H1 (cell line): ENCODE measurements at regions not wholly inside any gene's neighbourhood (a gene's known extent, or its start where the extent isn't known, plus 50 kb on each side); places are given as distances from the start of the nearest gene placed in this dataset.

Source experiments
- CTCF ChIA-PET: fragments of 300-600 bp; sonication (Branson Sonifier 250); formaldehyde crosslinking; loops from one replicate; lab custom pipeline; 2021; ENCODE audit not compliant: partially characterized antibody; lab: Charles Lee
- POLR2A ChIA-PET: fragments of 300-600 bp; sonication (Branson Sonifier 250); formaldehyde crosslinking; loops from one replicate; lab custom pipeline; 2021; ENCODE audit warnings: inconsistent platforms; ENCODE audit not compliant: partially characterized antibody; lab: Charles Lee
- DNase-seq, 2 experiments: peaks; one replicate each; pipeline versions ENCODE4 v3.0.0 to v3.0.0-alpha.2; 2010 to 2022; ENCODE audit warnings: low spot score in 2 of 2, low read depth in 1 of 2, mixed read lengths in 1 of 2
- FAIRE-seq: peaks from 2 replicates; lab custom pipeline; 2011; peaks lifted over from hg19 to GRCh38; lab: Jason Lieb, UNC
- H2AFZ ChIP-seq: 2 replicates; pipeline ENCODE4 v1.8.1; 2012; ENCODE audit warnings: low read length, inconsistent platforms
- H2AK5ac ChIP-seq: 2 replicates; pipeline ENCODE4 v1.6.1; 2013; ENCODE audit warnings: low read depth, low read length
- H2BK120ac ChIP-seq: replicated peaks from 2 replicates; pipeline ENCODE3; 2013; ENCODE audit warnings: low read depth, low read length, inconsistent platforms
- H2BK12ac ChIP-seq: 2 replicates; pipeline ENCODE4 v1.6.1; 2013; ENCODE audit warnings: low read depth, low read length
- H2BK15ac ChIP-seq: 2 replicates; pipeline ENCODE4 v1.6.1; 2013; ENCODE audit warnings: low read length
- H2BK20ac ChIP-seq: 2 replicates; pipeline ENCODE4 v1.6.1; 2013; ENCODE audit warnings: low read length
- H2BK5ac ChIP-seq: 2 replicates; pipeline ENCODE4 v1.6.1; 2013; ENCODE audit warnings: low read depth, low read length
- H3K14ac ChIP-seq: 2 replicates; pipeline ENCODE4 v1.6.1; 2013; ENCODE audit warnings: inconsistent platforms; ENCODE audit not compliant: insufficient read length
- H3K18ac ChIP-seq: 2 replicates; pipeline ENCODE4 v1.6.1; 2013; ENCODE audit warnings: low read length; ENCODE audit errors: extremely low read depth
- H3K23ac ChIP-seq: 2 replicates; pipeline ENCODE4 v1.6.1; 2013; ENCODE audit warnings: inconsistent platforms; ENCODE audit not compliant: insufficient read length
- H3K23me2 ChIP-seq: 2 replicates; pipeline ENCODE4 v1.6.1; 2013; ENCODE audit warnings: low read depth, low read length
- H3K27ac ChIP-seq: 2 replicates; pipeline ENCODE4 v1.6.1; 2011; ENCODE audit warnings: low read depth, low read length, inconsistent platforms
- H3K27me3 ChIP-seq, 4 experiments: replicated peaks in 1 of 4; 1 replicate in 1 of 4; 2 replicates in 3 of 4; pipeline versions ENCODE4 v1.6.1 to v1.8.1; 2011 to 2013; ENCODE audit warnings: low read length in 3 of 4, mild to moderate bottlenecking in 3 of 4, inconsistent platforms in 2 of 4, mixed read lengths in 2 of 4, moderate library complexity in 1 of 4; ENCODE audit not compliant: control insufficient read depth in 3 of 4, insufficient read depth in 3 of 4; ENCODE audit errors: extremely low read depth in 1 of 4
- H3K36me3 ChIP-seq, 4 experiments: 2 replicates each; pipeline versions ENCODE4 v1.6.1 to v1.8.1; 2011 to 2013; ENCODE audit warnings: mild to moderate bottlenecking in 4 of 4, low read length in 3 of 4, moderate library complexity in 2 of 4, control low read depth in 1 of 4, inconsistent platforms in 1 of 4; ENCODE audit not compliant: insufficient read depth in 4 of 4, control insufficient read depth in 2 of 4
- H3K4ac ChIP-seq: replicated peaks from 2 replicates; pipeline ENCODE3; 2013; ENCODE audit warnings: low read length, low read depth, mixed read lengths, inconsistent platforms; ENCODE audit not compliant: insufficient read length
- H3K4me1 ChIP-seq, 4 experiments: replicated peaks in 1 of 4; 1 replicate in 1 of 4; 2 replicates in 3 of 4; pipeline versions ENCODE4 v1.6.1 to v1.8.1; 2011 to 2013; ENCODE audit warnings: low read length in 3 of 4, inconsistent platforms in 2 of 4, mixed read lengths in 1 of 4; ENCODE audit not compliant: insufficient read depth in 4 of 4, control insufficient read depth in 3 of 4
- H3K4me2 ChIP-seq, 2 experiments: 2 replicates each; pipeline versions ENCODE4 v1.6.1 to v1.8.1; 2011 to 2013; ENCODE audit warnings: low read depth in 2 of 2, low read length in 2 of 2, control low read depth in 1 of 2, inconsistent platforms in 1 of 2, mild to moderate bottlenecking in 1 of 2; ENCODE audit not compliant: insufficient read depth in 1 of 2
- H3K4me3 ChIP-seq, 4 experiments: fragments of 200-600, 300-600 bp in 1 of 4; sonication (generic), shearing (Covaris generic), sonication (Bioruptor Twin) in 1 of 4; 2 replicates each; pipeline versions ENCODE4 v1.5.1 to v1.8.1; 2011 to 2016; ENCODE audit warnings: low read length in 4 of 4, low read depth in 3 of 4, control low read depth in 2 of 4, inconsistent platforms in 2 of 4, mild to moderate bottlenecking in 2 of 4, mixed read lengths in 1 of 4, moderate library complexity in 1 of 4; ENCODE audit not compliant: insufficient read depth in 2 of 4; ENCODE audit errors: extremely low read depth in 1 of 4
- H3K56ac ChIP-seq: replicated peaks from 2 replicates; pipeline ENCODE3; 2013; ENCODE audit warnings: low read depth, mild to moderate bottlenecking, mixed read lengths, low read length, inconsistent platforms; ENCODE audit not compliant: insufficient read length
- H3K79me1 ChIP-seq: 2 replicates; pipeline ENCODE4 v1.6.1; 2013; ENCODE audit warnings: low read depth, low read length, control low read depth
- H3K79me2 ChIP-seq, 2 experiments: 2 replicates each; pipeline versions ENCODE4 v1.6.1 to v1.8.1; 2012 to 2013; ENCODE audit warnings: low read length in 2 of 2, mild to moderate bottlenecking in 2 of 2, inconsistent platforms in 1 of 2; ENCODE audit not compliant: insufficient read depth in 2 of 2, control insufficient read depth in 1 of 2
- H3K9ac ChIP-seq, 4 experiments: replicated peaks in 1 of 4; 1 replicate in 1 of 4; 2 replicates in 3 of 4; pipeline versions ENCODE4 v1.6.1 to v1.8.1; 2011 to 2013; ENCODE audit warnings: low read depth in 3 of 4, low read length in 3 of 4, control low read depth in 2 of 4, mild to moderate bottlenecking in 2 of 4, moderate library complexity in 2 of 4, inconsistent platforms in 1 of 4; ENCODE audit errors: extremely low read depth in 1 of 4
- H3K9me3 ChIP-seq, 2 experiments: 2 replicates each; pipeline versions ENCODE4 v1.6.1 to v1.8.1; 2012 to 2013; ENCODE audit warnings: mild to moderate bottlenecking in 2 of 2, moderate library complexity in 2 of 2, control low read depth in 1 of 2, inconsistent platforms in 1 of 2, low read depth in 1 of 2, low read length in 1 of 2, mixed read lengths in 1 of 2; ENCODE audit not compliant: insufficient read depth in 2 of 2
- H4K20me1 ChIP-seq, 2 experiments: replicated peaks in 1 of 2; 2 replicates each; pipeline versions ENCODE3 to v1.8.1; 2011 to 2013; ENCODE audit warnings: inconsistent platforms in 2 of 2, low read length in 2 of 2, mild to moderate bottlenecking in 1 of 2; ENCODE audit not compliant: insufficient read depth in 2 of 2, control insufficient read depth in 1 of 2
- H4K5ac ChIP-seq: 2 replicates; pipeline ENCODE4 v1.6.1; 2013; ENCODE audit warnings: low read length, low read depth, mixed read lengths, inconsistent platforms; ENCODE audit not compliant: insufficient read length
- H4K8ac ChIP-seq: 2 replicates; pipeline ENCODE4 v1.8.0; 2013; ENCODE audit warnings: mild to moderate bottlenecking, moderate library complexity, low read length, inconsistent platforms; ENCODE audit not compliant: insufficient read depth; ENCODE audit errors: extremely low read depth
- H4K91ac ChIP-seq: replicated peaks from 2 replicates; pipeline ENCODE3; 2013; ENCODE audit warnings: low read length, mixed read lengths, inconsistent platforms; ENCODE audit not compliant: insufficient read length
- BCL11A ChIP-seq, 2 experiments: IDR thresholded peaks; one replicate each; pipeline ENCODE4 v1.6.1; 2011; ENCODE audit warnings: low read depth in 2 of 2, low read length in 2 of 2, mild to moderate bottlenecking in 2 of 2
- GTF2F1 ChIP-seq: IDR thresholded peaks from 2 replicates; pipeline ENCODE4 v1.6.1; 2012; ENCODE audit warnings: low read depth, low read length, improper control_type of control experiment, borderline replicate concordance
- HDAC6 ChIP-seq: IDR thresholded peaks from one replicate; pipeline ENCODE4 v1.7.1; 2012; ENCODE audit warnings: low read depth, mild to moderate bottlenecking, inconsistent platforms, low read length, moderate library complexity
- PHF8 ChIP-seq: fragments of 200-600 bp; sonication (generic); conservative IDR thresholded peaks from 2 replicates; pipeline ENCODE4 v1.7.1; 2012; ENCODE audit warnings: low read depth, mild to moderate bottlenecking, inconsistent platforms, low read length, moderate library complexity
- WGBS, 2 experiments: shearing (Covaris generic) in 1 of 2; methylation state at CpG; one replicate each; pipeline versions ENCODE4 v1.1.6 to v1.1.7; 2013 to 2015; ENCODE audit warnings: low lambda C conversion rate in 2 of 2, mixed read lengths in 2 of 2, inconsistent platforms in 1 of 2, low coverage in 1 of 2, missing lambda C conversion rate in 1 of 2; ENCODE audit not compliant: insufficient replicate concordance in 2 of 2, insufficient coverage in 1 of 2, insufficient read length in 1 of 2; ENCODE audit errors: extremely low coverage in 1 of 2, missing lambda C conversion rate in 1 of 2; 5-methylcytosine and 5-hydroxymethylcytosine counted together

GRCh38 chr10:6871128-6871527, 291.1 kb upstream of the PRKCQ start:
- no peak overlapping the region for H2AFZ ChIP-seq
- H3K14ac ChIP-seq, result no peak overlapping the region
- FAIRE-seq, result no peak
- H3K4ac ChIP-seq, result no peak overlapping the region
- no peak overlapping the region for H3K27ac ChIP-seq
- H3K9ac ChIP-seq, result no peak overlapping the region
- no peak overlapping the region for H4K91ac ChIP-seq
- H3K36me3 ChIP-seq, result no peaks in the 10 kb centered on the region
- no peak overlapping the region for H2BK5ac ChIP-seq
- no peak for TF ChIP-seq GTF2F1
- no peak for TF ChIP-seq PHF8
- no peak for TF ChIP-seq HDAC6
- no peak for TF ChIP-seq BCL11A (IDR thresholded peaks at IDR 0.05; ENCODE audit: low read depth in 2 of 2, low read length in 2 of 2)
- TF ChIP-seq, all 59 proteins: peak for 0
- H3K79me2 ChIP-seq, result no peaks in the 10 kb centered on the region
- H3K79me1 ChIP-seq, result no peaks in the 10 kb centered on the region
- no peak overlapping the region for H2AK5ac ChIP-seq
- no peak overlapping the region for H2BK120ac ChIP-seq
- H3K9me3 ChIP-seq, result no peaks in the 10 kb centered on the region
- no peak overlapping the region for H2BK12ac ChIP-seq
- H3K23me2 ChIP-seq, result no peaks in the 10 kb centered on the region; the same call in 1 of the 2 replicates
- H2BK20ac ChIP-seq, result no peak overlapping the region
- ChIA-PET POLR2A (no interaction called here), CTCF (interaction anchor here (1.1 kb wide), 1 partner anchor 9 kb away, joined by 3 read pairs; no protein-coding TSS in a partner anchor)
- no peak overlapping the region for H4K5ac ChIP-seq
- 96% methylated on average over 10 of the region's 10 CpGs; no CpG with 5 or more reads in 1 of the 2 experiments for WGBS, 2 experiments
- no peak overlapping the region for H3K4me3 ChIP-seq
- no peak for DNase-seq
- H4K20me1 ChIP-seq, result no peaks in the 10 kb centered on the region
- H3K4me2 ChIP-seq, result no peak overlapping the region
- no peak overlapping the region for H3K18ac ChIP-seq
- H3K56ac ChIP-seq, result no peak overlapping the region
- no peak overlapping the region for H2BK15ac ChIP-seq
- H3K23ac ChIP-seq, result no peak overlapping the region
- H3K27me3 ChIP-seq, result no peaks in the 10 kb centered on the region
- H3K4me1 ChIP-seq, result peaks cover 0 to 5% (median 0%) of the 10 kb centered on the region in 4 experiments; a peak in 2 of 7 replicates
- H4K8ac ChIP-seq, result no peak overlapping the region
